Keratinocyte (primary cell): ENCODE measurements at regions not wholly inside any gene's neighbourhood (a gene's known extent, or its start where the extent isn't known, plus 50 kb on each side); places are given as distances from the start of the nearest gene placed in this dataset.

ENCODE experiments used
- DNase-seq: peaks from one replicate; pipeline ENCODE4 v3.0.0-alpha.2; 2011; ENCODE audit warnings: low read depth, missing footprints, low spot score
- FAIRE-seq: peaks from 2 replicates; lab custom pipeline; 2011; peaks lifted over from hg19 to GRCh38; lab: Jason Lieb, UNC
- H2AFZ ChIP-seq: 2 replicates; pipeline ENCODE4 v1.6.0; 2012; ENCODE audit warnings: low read length, control low read depth, inconsistent platforms; ENCODE audit not compliant: control insufficient read depth
- H3K27ac ChIP-seq: 2 replicates; pipeline ENCODE4 v1.5.1; 2011; ENCODE audit warnings: low read length; ENCODE audit not compliant: control insufficient read depth, insufficient read depth
- H3K27me3 ChIP-seq: 3 replicates; pipeline ENCODE4 v1.6.0; 2011; ENCODE audit warnings: low read length; ENCODE audit not compliant: control insufficient read depth, insufficient read depth; ENCODE audit errors: extremely low read depth
- H3K36me3 ChIP-seq, 2 experiments: 2 replicates in 1 of 2; 3 replicates in 1 of 2; pipeline ENCODE4 v1.5.1; 2011; ENCODE audit warnings: low read length in 2 of 2, mild to moderate bottlenecking in 1 of 2; ENCODE audit not compliant: control insufficient read depth in 2 of 2, insufficient read depth in 2 of 2; ENCODE audit errors: extremely low read depth in 1 of 2
- H3K4me1 ChIP-seq: 3 replicates; pipeline ENCODE4 v1.5.1; 2011; ENCODE audit warnings: low read length; ENCODE audit not compliant: control insufficient read depth, insufficient read depth; ENCODE audit errors: extremely low read depth
- H3K4me2 ChIP-seq: 3 replicates; pipeline ENCODE4 v1.6.0; 2011; ENCODE audit warnings: low read depth, low read length; ENCODE audit not compliant: control insufficient read depth, insufficient read depth; ENCODE audit errors: extremely low read depth
- H3K4me3 ChIP-seq, 3 experiments: fragments of 200-600 bp in 1 of 3; sonication (generic) in 1 of 3; 2 replicates in 2 of 3; 3 replicates in 1 of 3; pipeline ENCODE4 v1.5.1; 2011 to 2016; ENCODE audit warnings: low read length in 3 of 3, mild to moderate bottlenecking in 3 of 3, control low read depth in 2 of 3, inconsistent platforms in 1 of 3, low read depth in 1 of 3, mixed read lengths in 1 of 3, mixed run types in 1 of 3, moderate library complexity in 1 of 3; ENCODE audit not compliant: control insufficient read depth in 2 of 3, insufficient read depth in 2 of 3; ENCODE audit errors: extremely low read depth in 1 of 3
- H3K79me2 ChIP-seq: 2 replicates; pipeline ENCODE4 v1.6.0; 2012; ENCODE audit warnings: low read length; ENCODE audit not compliant: control insufficient read depth, insufficient read depth
- H3K9ac ChIP-seq: 3 replicates; pipeline ENCODE4 v1.6.0; 2011; ENCODE audit warnings: low read length; ENCODE audit not compliant: control insufficient read depth, insufficient read depth; ENCODE audit errors: extremely low read depth
- H3K9me1 ChIP-seq: 3 replicates; pipeline ENCODE4 v1.6.0; 2011; ENCODE audit warnings: low read length; ENCODE audit not compliant: control insufficient read depth, insufficient read depth; ENCODE audit errors: extremely low read depth
- H3K9me3 ChIP-seq: 2 replicates; pipeline ENCODE4 v1.5.1; 2012; ENCODE audit warnings: low read depth, low read length; ENCODE audit not compliant: control insufficient read depth
- H4K20me1 ChIP-seq: 3 replicates; pipeline ENCODE4 v1.6.0; 2011; ENCODE audit warnings: low read length; ENCODE audit not compliant: control insufficient read depth, insufficient read depth; ENCODE audit errors: extremely low read depth
- CTCF ChIP-seq, 3 experiments: IDR thresholded peaks in 1 of 3; conservative IDR thresholded peaks in 1 of 3; optimal IDR thresholded peaks in 1 of 3; 2 replicates in 2 of 3; 3 replicates in 1 of 3; pipeline versions ENCODE3 to v1.5.1; 2011; ENCODE audit warnings: low read length in 3 of 3, mild to moderate bottlenecking in 3 of 3, moderate library complexity in 2 of 3, control low read depth in 1 of 3, inconsistent platforms in 1 of 3; ENCODE audit not compliant: insufficient read depth in 2 of 3; ENCODE audit errors: extremely low read depth in 1 of 3
- EZH2 ChIP-seq: IDR thresholded peaks from one replicate; pipeline ENCODE4 v1.6.1; 2012; ENCODE audit warnings: inconsistent platforms, mild to moderate bottlenecking, low read length, moderate library complexity
- dilution Hi-C: fragments of 300-500 bp; cut with MboI; formaldehyde crosslinking; loops from one replicate; pipeline ENCODE4 v1.7.0; 2020; ENCODE audit warnings: low sequenced_read_pairs; ENCODE audit not compliant: extremely low pct_ligation_motif_present

GRCh38 chr1:200265881-200266280 lies 144.0 kb downstream of the ZNF281 start:
- Histone ChIP-seq H3K36me3 (no peaks in the 10 kb centered on the region), H3K9ac (no peak overlapping the region), H3K27ac (no peak overlapping the region), H3K9me1 (no peaks in the 10 kb centered on the region), H3K9me3 (no peaks in the 10 kb centered on the region), H4K20me1 (no peaks in the 10 kb centered on the region), H3K4me1 (no peaks in the 10 kb centered on the region), H2AFZ (no peak overlapping the region), H3K79me2 (no peaks in the 10 kb centered on the region), H3K4me3 (no peak overlapping the region), H3K27me3 (no peaks in the 10 kb centered on the region), H3K4me2 (no peak overlapping the region)
- dilution Hi-C loops = no loop called here
- DNase-seq (no peak), FAIRE-seq (no peak)
- TF ChIP-seq EZH2 (no peak), CTCF (optimal IDR thresholded peaks at IDR 0.05 in 1 of 3, IDR thresholded peaks at IDR 0.05 in 1 of 3, conservative IDR thresholded peaks at IDR 0.05 in 1 of 3; ENCODE audit: extremely low read depth in 1 of 3, insufficient read depth in 2 of 3, low read length in 3 of 3) (no peak)

- Histone ChIP-seq H3K4me1 (no peaks in the 10 kb centered on the region), H2AFZ (no peak overlapping the region), H3K9ac (no peak overlapping the region), H4K20me1 (no peaks in the 10 kb centered on the region), H3K4me2 (no peak overlapping the region), H3K36me3 (no peaks in the 10 kb centered on the region), H3K4me3 (no peak overlapping the region), H3K27me3 (no peaks in the 10 kb centered on the region), H3K27ac (no peak overlapping the region), H3K9me1 (no peaks in the 10 kb centered on the region), H3K79me2 (no peaks in the 10 kb centered on the region), H3K9me3 (no peaks in the 10 kb centered on the region)
- dilution Hi-C loops = no loop called here
- FAIRE-seq (no peak), DNase-seq (no peak)
- TF ChIP-seq EZH2 (no peak), CTCF (optimal IDR thresholded peaks at IDR 0.05 in 1 of 3, IDR thresholded peaks at IDR 0.05 in 1 of 3, conservative IDR thresholded peaks at IDR 0.05 in 1 of 3; ENCODE audit: extremely low read depth in 1 of 3, insufficient read depth in 2 of 3, low read length in 3 of 3) (no peak)
These were observed 144.7 kb downstream of the ZNF281 start for GRCh38 chr1:200265104-200265503.
